Esophagus (tissue), 2 donors: ENCODE measurements at regions not wholly inside any gene's neighbourhood (a gene's known extent, or its start where the extent isn't known, plus 50 kb on each side); places are given as distances from the start of the nearest gene placed in this dataset.
"Not testable (repeated sequence)": the region's sequence is repeated elsewhere in the genome, so short reads cannot be mapped to it uniquely, and the experiment has no call there.

Experiments used
- H3K27ac ChIP-seq, 2 donors: one replicate each; pipeline ENCODE4 v1.5.1; 2013; ENCODE audit warnings: low read depth in 2 of 2, mild to moderate bottlenecking in 2 of 2, inconsistent platforms in 1 of 2, low read length in 1 of 2, moderate library complexity in 1 of 2
- H3K27me3 ChIP-seq, 2 donors: one replicate each; pipeline ENCODE4 v1.6.1; 2013; ENCODE audit warnings: low read length in 2 of 2, control low read depth in 1 of 2, mild to moderate bottlenecking in 1 of 2; ENCODE audit not compliant: insufficient read depth in 2 of 2, control insufficient read depth in 1 of 2
- H3K36me3 ChIP-seq, 2 donors: one replicate each; pipeline ENCODE4 v1.6.1; 2013; ENCODE audit warnings: low read length in 1 of 2; ENCODE audit not compliant: control insufficient read depth in 2 of 2, insufficient read depth in 2 of 2
- H3K4me1 ChIP-seq, 2 donors: one replicate each; pipeline ENCODE4 v1.6.1; 2013; ENCODE audit warnings: low read length in 1 of 2; ENCODE audit not compliant: control insufficient read depth in 2 of 2, insufficient read depth in 2 of 2
- H3K4me3 ChIP-seq, 2 donors: one replicate each; pipeline ENCODE4 v1.5.1; 2013; ENCODE audit warnings: low read length in 2 of 2, mild to moderate bottlenecking in 2 of 2, low read depth in 1 of 2, moderate library complexity in 1 of 2
- H3K9me3 ChIP-seq, 2 donors: one replicate each; pipeline ENCODE4 v1.6.1; 2013; ENCODE audit warnings: mild to moderate bottlenecking in 2 of 2, low read depth in 1 of 2, low read length in 1 of 2, moderate library complexity in 1 of 2; ENCODE audit not compliant: control insufficient read depth in 2 of 2, insufficient read depth in 1 of 2
- WGBS, 2 donors: extraction: QIAGEN DNeasy Blood & Tissue Kit; methylation state at CpG; one replicate each; pipeline ENCODE4 v1.1.7; 2013; 5-methylcytosine and 5-hydroxymethylcytosine counted together
- donor health status: healthy with polysubstance abuse.
- donor health status: Bipolar disorder and iron deficiency.

DNA sequence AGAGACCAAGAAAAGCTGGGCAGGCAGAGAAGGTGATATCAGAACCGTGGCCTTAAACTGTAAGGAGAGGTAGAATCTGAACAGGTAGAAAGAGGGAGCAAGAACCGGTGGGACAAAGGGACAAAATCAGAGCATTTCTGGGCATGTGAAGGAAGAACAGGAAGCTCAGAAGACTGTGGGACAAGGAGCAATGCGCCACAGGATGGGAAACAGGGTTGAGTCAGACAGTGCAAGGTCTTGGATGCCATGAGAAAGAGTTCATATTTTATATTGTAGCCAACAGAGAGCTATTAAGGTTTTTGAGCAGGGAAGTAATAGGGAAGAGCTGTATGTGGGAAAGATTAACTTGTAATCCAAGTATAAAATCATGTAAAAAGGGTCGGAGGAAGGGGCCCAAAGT lies 106.4 kb upstream of the UGP2 start:
- Histone ChIP-seq H3K36me3 (no peaks in the 10 kb centered on the region), H3K9me3 (no peaks in the 10 kb centered on the region), H3K27me3 (no peaks in the 10 kb centered on the region), H3K27ac (no peak overlapping the region), H3K4me1 (no peaks in the 10 kb centered on the region), H3K4me3 (no peak overlapping the region)
- 82 to 84% methylated on average over 4 of the region's 4 CpGs for WGBS, 2 donors

DNA sequence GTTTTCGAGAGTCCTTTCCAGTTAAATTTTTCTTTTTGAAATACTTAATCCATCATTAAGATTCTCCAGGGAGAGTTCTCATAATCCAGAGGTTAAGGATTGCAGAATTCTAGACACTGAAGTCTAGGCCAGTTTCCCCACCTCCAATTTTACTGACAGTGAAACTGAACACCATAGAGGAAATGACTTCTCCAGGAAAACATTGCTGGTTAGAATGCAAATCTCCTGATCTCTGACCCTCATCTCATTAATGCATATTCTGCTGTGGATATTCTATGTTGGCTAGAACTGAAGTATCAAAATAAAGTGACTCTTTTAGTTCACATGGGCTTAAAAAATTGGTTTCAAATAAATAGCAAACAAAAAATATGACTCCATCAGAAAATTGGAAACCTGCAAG lies 105.8 kb upstream of the UGP2 start:
- 66 to 83% methylated on average over 1 of the region's 1 CpG for WGBS, 2 donors
- Histone ChIP-seq H3K4me1 (no peaks in the 10 kb centered on the region), H3K27me3 (no peaks in the 10 kb centered on the region), H3K4me3 (no peak overlapping the region), H3K27ac (no peak overlapping the region), H3K9me3 (no peaks in the 10 kb centered on the region), H3K36me3 (no peaks in the 10 kb centered on the region)

DNA sequence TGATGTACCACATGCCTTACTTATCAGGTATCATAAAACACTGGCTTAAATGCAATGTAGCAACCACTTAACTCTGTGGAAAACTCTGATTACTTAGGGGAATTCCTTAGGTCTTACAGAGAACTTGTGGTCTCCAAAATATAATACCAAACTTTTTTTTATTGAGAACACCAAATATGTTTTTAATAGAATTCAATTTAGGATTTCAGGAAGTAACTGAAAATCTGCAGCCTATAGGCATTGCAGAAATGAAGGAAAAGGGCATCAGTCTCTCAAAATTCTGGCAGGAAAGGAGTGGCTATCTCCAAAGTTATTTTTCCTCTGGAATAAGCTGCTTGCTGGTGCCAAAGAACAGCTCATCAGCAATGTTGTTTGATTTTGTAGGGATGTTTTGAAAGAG lies 105.3 kb upstream of the UGP2 start:
- Histone ChIP-seq H3K27ac (no peak overlapping the region), H3K36me3 (no peaks in the 10 kb centered on the region), H3K4me1 (no peaks in the 10 kb centered on the region), H3K27me3 (no peaks in the 10 kb centered on the region), H3K4me3 (no peak overlapping the region), H3K9me3 (no peaks in the 10 kb centered on the region)

DNA sequence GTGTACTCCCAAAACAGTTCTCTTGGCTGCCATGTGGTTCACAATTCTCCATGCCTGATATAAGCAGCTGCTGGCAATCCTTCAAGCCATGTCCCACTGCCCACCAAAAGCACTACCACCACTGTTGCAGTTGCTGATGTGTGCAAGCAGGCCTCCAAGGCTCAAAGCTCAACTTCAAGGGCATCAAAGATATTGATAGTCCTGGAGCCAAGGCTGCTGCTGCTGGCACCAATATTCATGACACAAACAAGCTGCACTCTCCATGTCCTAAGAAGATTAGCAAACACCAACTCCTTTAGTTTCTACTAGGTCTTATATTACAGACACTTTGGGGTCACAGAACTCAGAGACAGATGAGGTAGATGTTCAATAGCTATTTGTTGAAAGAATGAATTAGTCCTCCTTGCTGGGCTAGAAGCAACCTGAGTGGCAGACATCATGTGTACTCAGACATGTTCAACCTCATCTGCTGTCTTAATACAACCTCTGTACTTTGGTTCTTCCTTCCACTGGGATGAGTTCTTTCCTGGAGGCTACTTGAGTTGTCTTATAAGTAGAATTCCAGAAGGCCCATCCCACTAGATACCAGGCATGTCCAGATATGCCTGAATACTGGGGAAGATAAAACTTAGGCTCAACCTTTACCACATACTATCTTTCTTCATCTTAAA lies 104.5 kb upstream of the UGP2 start:
- no peaks in the 10 kb centered on the region for H3K4me1 ChIP-seq
- H3K36me3 ChIP-seq: no peaks in the 10 kb centered on the region
- no peaks in the 10 kb centered on the region for H3K9me3 ChIP-seq
- no peak overlapping the region for H3K4me3 ChIP-seq
- peak overlapping the region in 1 of 2 donors; percentile 57 for H3K27ac ChIP-seq
- no peaks in the 10 kb centered on the region for H3K27me3 ChIP-seq

DNA sequence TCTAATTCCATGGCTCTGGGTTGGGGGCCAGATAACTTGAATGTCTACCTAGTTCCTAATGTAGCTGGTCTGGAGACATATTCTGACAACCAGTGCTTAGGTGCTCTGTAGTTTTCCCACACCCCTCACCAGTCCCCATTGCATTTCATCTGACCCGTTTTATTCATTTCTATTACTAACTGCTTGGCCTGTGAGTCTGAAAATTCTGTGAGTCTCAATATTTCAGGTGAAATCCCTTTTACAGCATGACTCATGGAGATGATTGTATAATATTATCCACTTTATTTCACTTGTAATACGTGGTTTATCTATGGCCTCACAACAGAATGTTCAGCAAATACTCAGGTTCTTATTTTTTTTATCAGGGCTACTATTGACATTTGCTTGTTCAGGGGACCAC lies 103.7 kb upstream of the UGP2 start:
- Histone ChIP-seq H3K27me3 (no peaks in the 10 kb centered on the region), H3K27ac (no peak overlapping the region), H3K4me3 (no peak overlapping the region), H3K9me3 (no peaks in the 10 kb centered on the region), H3K4me1 (no peaks in the 10 kb centered on the region), H3K36me3 (no peaks in the 10 kb centered on the region)
- WGBS, 2 donors: 41 to 50% methylated on average over 2 of the region's 2 CpGs

DNA sequence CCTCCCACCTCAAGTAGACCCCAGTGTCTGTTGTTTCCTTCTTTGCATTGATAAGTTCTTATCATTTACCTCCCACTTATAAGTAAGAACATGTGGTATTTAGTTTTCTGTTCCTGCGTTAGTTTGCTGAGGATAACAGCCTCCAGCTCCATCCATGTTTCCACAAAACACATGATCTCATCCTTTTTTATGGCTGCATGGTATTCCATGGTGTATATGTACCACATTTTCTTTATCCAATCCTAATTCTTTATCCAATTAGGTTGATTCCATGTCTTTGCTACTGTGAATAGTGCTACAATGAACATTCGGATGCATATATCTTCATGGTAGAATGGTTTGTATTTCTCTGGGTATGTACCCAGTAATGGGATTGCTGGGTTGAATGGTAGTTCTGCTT lies 102.5 kb upstream of the UGP2 start:
- not testable (repeated sequence) for H3K9me3 ChIP-seq, H3K27ac ChIP-seq, H3K36me3 ChIP-seq, H3K27me3 ChIP-seq, H3K4me1 ChIP-seq, H3K4me3 ChIP-seq
- whole genome bisulfite sequencing, 2 donors: 95 to 96% methylated on average over 2 of the region's 2 CpGs

DNA sequence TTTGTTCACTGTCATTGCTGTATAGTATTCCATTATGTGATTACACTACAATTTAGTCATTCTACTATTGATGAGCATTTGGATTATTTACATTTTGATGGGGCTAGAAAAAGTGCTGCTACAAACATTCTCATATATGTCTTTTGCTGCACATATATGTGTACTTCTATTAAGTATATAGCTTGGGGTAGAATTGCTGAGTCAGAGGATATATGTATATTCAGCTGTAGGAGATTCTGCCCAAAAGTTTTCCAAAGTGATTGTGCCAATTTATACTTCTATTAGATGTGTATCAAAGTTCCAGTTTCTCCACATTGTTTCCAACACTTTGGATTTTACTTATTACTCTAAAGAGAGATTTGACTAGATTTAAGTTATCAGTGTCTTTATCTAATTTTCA lies 101.7 kb upstream of the UGP2 start:
- Histone ChIP-seq H3K4me1 (no peaks in the 10 kb centered on the region), H3K27me3 (no peaks in the 10 kb centered on the region), H3K36me3 (no peaks in the 10 kb centered on the region), H3K27ac (no peak overlapping the region), H3K9me3 (no peaks in the 10 kb centered on the region), H3K4me3 (no peak overlapping the region)

DNA sequence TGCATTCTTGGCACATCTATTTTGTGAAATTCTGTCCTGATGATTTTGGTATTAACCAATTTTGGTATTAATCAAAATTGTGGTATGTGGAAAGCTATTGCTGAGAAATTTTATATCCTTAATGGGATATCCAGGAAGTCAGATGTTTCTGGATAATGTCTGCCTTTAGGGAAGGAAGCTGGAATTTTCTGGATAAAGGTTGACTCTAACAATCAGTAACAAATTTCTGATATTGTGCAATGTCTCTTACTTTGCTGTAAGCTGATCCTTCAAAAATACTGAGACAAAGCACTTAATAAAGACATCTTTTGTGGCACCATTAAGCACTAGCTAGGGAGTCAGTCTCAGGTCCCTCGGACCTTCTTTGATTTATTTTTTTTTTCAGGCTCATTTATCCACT lies 100.8 kb upstream of the UGP2 start:
- Histone ChIP-seq H3K27ac (no peak overlapping the region), H3K4me3 (no peak overlapping the region), H3K9me3 (no peaks in the 10 kb centered on the region), H3K27me3 (no peaks in the 10 kb centered on the region), H3K4me1 (no peaks in the 10 kb centered on the region), H3K36me3 (no peaks in the 10 kb centered on the region)
- WGBS, 2 donors: 62 to 69% methylated on average over 1 of the region's 1 CpG

DNA sequence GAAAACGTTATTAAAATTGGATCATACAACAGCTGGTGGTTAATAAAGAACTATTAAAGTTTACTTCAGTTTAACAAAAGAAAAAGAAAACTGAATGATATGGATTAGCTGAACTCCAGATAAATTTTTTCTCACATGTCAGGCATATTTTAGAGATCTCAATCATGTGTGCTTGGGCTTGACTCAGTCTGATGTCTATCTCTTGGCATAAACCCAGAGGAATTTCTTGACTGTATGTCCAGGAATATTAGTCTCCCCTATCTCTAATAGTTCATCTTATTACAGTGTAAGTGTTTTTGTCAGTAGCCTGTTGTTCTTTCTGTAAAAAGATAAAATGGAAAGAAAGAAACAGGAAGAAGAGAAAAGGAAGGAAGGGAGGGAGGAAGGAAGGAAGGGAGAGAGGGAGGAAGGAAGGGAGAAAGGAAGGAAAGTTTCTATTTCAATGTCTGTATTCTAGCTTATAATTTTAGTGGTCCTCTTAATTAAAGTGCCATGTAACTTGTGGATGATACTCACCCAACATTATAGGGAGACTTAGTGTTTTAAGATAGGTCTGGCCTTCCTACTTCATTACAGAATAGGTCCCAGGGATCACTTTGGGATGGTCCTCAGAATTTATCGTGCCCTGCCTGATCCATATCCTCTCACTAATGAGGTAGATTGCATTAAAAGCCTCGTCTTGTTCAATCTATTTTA lies 99.7 kb upstream of the UGP2 start:
- H3K36me3 ChIP-seq: no peaks in the 10 kb centered on the region
- H3K27me3 ChIP-seq: no peaks in the 10 kb centered on the region
- no peak overlapping the region for H3K4me3 ChIP-seq
- WGBS, 2 donors: 68 to 75% methylated on average over 3 of the region's 3 CpGs
- no peaks in the 10 kb centered on the region for H3K9me3 ChIP-seq
- H3K4me1 ChIP-seq: no peaks in the 10 kb centered on the region
- H3K27ac ChIP-seq: no peak overlapping the region

DNA sequence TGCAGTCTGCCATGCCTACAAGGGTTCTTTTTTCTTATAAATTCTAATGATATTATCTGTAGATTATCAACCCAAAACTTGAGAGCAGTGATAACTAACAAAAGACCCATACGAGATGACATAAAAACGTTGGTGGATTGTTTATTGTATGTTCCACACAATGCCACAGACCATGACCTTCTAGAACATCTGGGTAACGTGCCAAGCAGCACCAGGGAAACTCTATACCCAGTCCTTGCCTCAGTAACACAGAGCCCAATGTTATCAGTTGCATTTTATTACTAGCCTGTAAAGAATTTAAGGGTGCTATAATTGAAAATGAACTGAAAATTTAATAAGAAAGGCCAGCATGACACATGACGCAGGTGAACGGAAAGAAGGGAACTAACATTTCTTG lies 99.1 kb upstream of the UGP2 start:
- Histone ChIP-seq H3K4me1 (no peaks in the 10 kb centered on the region), H3K27ac (no peak overlapping the region), H3K4me3 (no peak overlapping the region), H3K9me3 (no peaks in the 10 kb centered on the region), H3K36me3 (no peaks in the 10 kb centered on the region), H3K27me3 (no peaks in the 10 kb centered on the region)
- 75 to 77% methylated on average over 5 of the region's 5 CpGs for WGBS, 2 donors
